GM23248 (cell line): ENCODE measurements at regions not wholly inside any gene's neighbourhood (a gene's known extent, or its start where the extent isn't known, plus 50 kb on each side); places are given as distances from the start of the nearest gene placed in this dataset.
"Not testable (repeated sequence)": the region's sequence is repeated elsewhere in the genome, so short reads cannot be mapped to it uniquely, and the experiment has no call there.

Experiments
- DNase-seq: peaks from one replicate; pipeline ENCODE4 v3.0.0-alpha.2; 2015
- H2AFZ ChIP-seq: fragments of 200-600 bp; sonication (generic); 2 replicates; pipeline ENCODE4 v1.6.1; 2016; ENCODE audit warnings: antibody characterized with exemption
- H3F3A ChIP-seq: fragments of 200-600 bp; sonication (generic); 2 replicates; pipeline ENCODE4 v1.6.1; 2016; ENCODE audit warnings: mild to moderate bottlenecking, antibody characterized with exemption, mixed run types; ENCODE audit not compliant: insufficient read depth
- H3K27ac ChIP-seq: fragments of 200-600 bp; sonication (generic); 2 replicates; pipeline ENCODE4 v1.5.1; 2016; ENCODE audit warnings: mild to moderate bottlenecking
- H3K27me3 ChIP-seq: fragments of 200-600 bp; sonication (generic); replicated peaks from 2 replicates; pipeline ENCODE4 v1.6.1; 2016; ENCODE audit warnings: mild to moderate bottlenecking; ENCODE audit not compliant: insufficient read depth
- H3K36me3 ChIP-seq: fragments of 200-600 bp; sonication (generic); 2 replicates; pipeline ENCODE4 v1.6.1; 2016; ENCODE audit warnings: low read depth, mild to moderate bottlenecking
- H3K4me1 ChIP-seq: fragments of 200-600 bp; sonication (generic); 2 replicates; pipeline ENCODE4 v1.6.1; 2016; ENCODE audit warnings: mild to moderate bottlenecking; ENCODE audit not compliant: insufficient read depth
- H3K4me2 ChIP-seq: fragments of 200-600 bp; sonication (generic); one replicate; pipeline ENCODE4 v1.6.1; 2016; ENCODE audit warnings: mild to moderate bottlenecking; ENCODE audit not compliant: unreplicated experiment
- H3K4me3 ChIP-seq: fragments of 200-600 bp; sonication (generic); 2 replicates; pipeline ENCODE4 v1.5.1; 2016; ENCODE audit warnings: mild to moderate bottlenecking
- H3K79me2 ChIP-seq: fragments of 200-600 bp; sonication (generic); 2 replicates; pipeline ENCODE4 v1.6.1; 2016; ENCODE audit warnings: mild to moderate bottlenecking; ENCODE audit not compliant: insufficient read depth
- H3K9ac ChIP-seq: fragments of 200-600 bp; sonication (generic); 2 replicates; pipeline ENCODE4 v1.6.1; 2016; ENCODE audit warnings: mild to moderate bottlenecking
- H3K9me2 ChIP-seq: fragments of 200-600 bp; sonication (generic); 2 replicates; pipeline ENCODE4 v1.6.1; 2016; ENCODE audit warnings: mixed run types, mild to moderate bottlenecking, moderate library complexity; ENCODE audit not compliant: insufficient read depth
- H3K9me3 ChIP-seq: fragments of 200-600 bp; sonication (generic); one replicate; pipeline ENCODE4 v1.6.1; 2017; ENCODE audit warnings: low read depth
- H4K20me1 ChIP-seq: fragments of 200-600 bp; sonication (generic); 2 replicates; pipeline ENCODE4 v1.6.0; 2016; ENCODE audit not compliant: insufficient read depth
- EZH2 ChIP-seq: fragments of 200-600 bp; sonication (generic); IDR thresholded peaks from 2 replicates; pipeline ENCODE4 v1.6.1; 2018; ENCODE audit warnings: antibody characterized with exemption, mild to moderate bottlenecking; ENCODE audit not compliant: insufficient read depth, poor library complexity, severe bottlenecking
- EZH2phosphoT487 ChIP-seq: fragments of 200-600 bp; sonication (generic); IDR thresholded peaks from 2 replicates; pipeline ENCODE4 v1.6.1; 2018; ENCODE audit warnings: antibody characterized with exemption, moderate library complexity, mild to moderate bottlenecking, low read depth; ENCODE audit not compliant: insufficient read depth
- WGBS, 2 experiments: methylation state at CpG; one replicate each; pipeline ENCODE4 v1.1.6; 2015 to 2017; ENCODE audit warnings: low lambda C conversion rate in 2 of 2, low coverage in 1 of 2; ENCODE audit errors: missing lambda C conversion rate in 2 of 2; 5-methylcytosine and 5-hydroxymethylcytosine counted together
- in situ Hi-C: fragments of 300-500 bp; cut with MboI; formaldehyde crosslinking; loops from 2 replicates; pipeline ENCODE4 v1.15.0; 2020

DNA sequence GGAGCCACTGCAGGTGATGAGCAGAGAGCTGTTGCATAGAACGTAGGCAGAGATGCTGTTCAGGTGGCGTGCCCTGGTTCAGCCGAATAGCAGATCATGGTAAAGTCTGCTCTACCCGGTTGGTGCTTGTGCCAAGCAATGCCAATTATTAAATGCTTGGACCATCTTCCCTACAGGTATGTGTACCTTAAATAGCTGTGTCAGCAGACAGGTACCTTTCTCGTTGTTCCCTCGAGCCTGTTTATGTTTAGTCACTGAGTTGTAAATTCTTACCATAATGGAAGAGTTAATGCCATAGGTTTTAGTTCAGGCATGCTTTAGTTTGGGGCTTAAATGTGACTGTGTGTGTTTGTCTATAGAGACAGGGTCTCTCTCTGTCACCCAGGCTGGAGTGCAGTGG, 112.5 kb upstream of the CPM start:
- H2AFZ ChIP-seq: no peak overlapping the region
- H3K9me2 ChIP-seq: no peaks in the 10 kb centered on the region
- H3F3A ChIP-seq: no peaks in the 10 kb centered on the region
- in situ Hi-C loops: no loop called here
- no peaks in the 10 kb centered on the region for H3K36me3 ChIP-seq
- TF ChIP-seq EZH2 (no peak), EZH2phosphoT487 (no peak)
- H3K27ac ChIP-seq: no peak overlapping the region
- H3K9me3 ChIP-seq: no peaks in the 10 kb centered on the region
- no peaks in the 10 kb centered on the region for H3K79me2 ChIP-seq
- H3K27me3 ChIP-seq: no peaks in the 10 kb centered on the region
- DNase-seq: no peak
- H3K4me3 ChIP-seq: no peak overlapping the region
- no peak overlapping the region for H3K4me2 ChIP-seq
- no peak overlapping the region for H3K9ac ChIP-seq
- H3K4me1 ChIP-seq: no peaks in the 10 kb centered on the region
- H4K20me1 ChIP-seq: no peaks in the 10 kb centered on the region
- 98 to 99% methylated on average over 6 of the region's 6 CpGs for WGBS, 2 experiments

GRCh38 chr12:69046363-69046762, 113.4 kb upstream of the CPM start:
- Histone ChIP-seq H3K27me3 (no peaks in the 10 kb centered on the region), H4K20me1 (no peaks in the 10 kb centered on the region), H3K36me3 (no peaks in the 10 kb centered on the region), H3K79me2 (no peaks in the 10 kb centered on the region), H3K9me3 (no peaks in the 10 kb centered on the region), H3K4me3 (no peak overlapping the region), H3K27ac (no peak overlapping the region), H3K4me1 (no peaks in the 10 kb centered on the region), H2AFZ (no peak overlapping the region), H3F3A (no peaks in the 10 kb centered on the region), H3K9ac (no peak overlapping the region), H3K4me2 (no peak overlapping the region), H3K9me2 (no peaks in the 10 kb centered on the region)
- in situ Hi-C loops: no loop called here
- no peak for DNase-seq
- 96 to 100% methylated on average over 2 of the region's 2 CpGs for WGBS, 2 experiments
- no peak for TF ChIP-seq EZH2phosphoT487
- no peak for TF ChIP-seq EZH2

DNA sequence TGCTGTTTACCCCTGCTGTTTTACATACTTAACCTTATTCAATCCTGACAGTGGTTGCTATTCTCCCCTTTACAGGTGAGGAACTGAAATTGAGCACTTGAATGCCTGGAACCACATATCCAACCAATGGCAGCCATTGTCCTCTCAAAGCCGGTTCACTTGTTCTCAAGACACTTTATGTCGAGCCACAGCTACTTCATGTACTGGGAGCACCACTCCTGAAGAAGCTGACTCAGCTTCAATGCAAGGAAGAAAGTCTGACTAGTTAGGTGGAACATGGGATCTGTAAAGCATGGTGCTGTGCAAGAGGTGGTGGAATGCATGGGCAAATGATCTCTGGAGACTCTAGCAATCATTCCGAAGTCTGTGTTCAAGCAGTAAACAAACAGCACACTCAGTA, 113.9 kb upstream of the CPM start:
- Histone ChIP-seq H3K9me3 (no peaks in the 10 kb centered on the region), H3K9me2 (no peaks in the 10 kb centered on the region), H3K36me3 (no peaks in the 10 kb centered on the region), H3K9ac (no peak overlapping the region), H3F3A (peaks cover 1% of the 10 kb centered on the region; the same call in 1 of the 2 replicates), H3K4me1 (peaks cover 3% of the 10 kb centered on the region; the same call in 1 of the 2 replicates), H2AFZ (no peak overlapping the region), H3K79me2 (no peaks in the 10 kb centered on the region), H4K20me1 (no peaks in the 10 kb centered on the region), H3K27me3 (no peaks in the 10 kb centered on the region), H3K27ac (no peak overlapping the region), H3K4me2 (no peak overlapping the region), H3K4me3 (no peak overlapping the region)
- in situ Hi-C loops: no loop called here
- no peak for DNase-seq
- 78 to 93% methylated on average over 3 of the region's 3 CpGs for WGBS, 2 experiments
- TF ChIP-seq EZH2: no peak
- TF ChIP-seq EZH2phosphoT487: no peak

DNA sequence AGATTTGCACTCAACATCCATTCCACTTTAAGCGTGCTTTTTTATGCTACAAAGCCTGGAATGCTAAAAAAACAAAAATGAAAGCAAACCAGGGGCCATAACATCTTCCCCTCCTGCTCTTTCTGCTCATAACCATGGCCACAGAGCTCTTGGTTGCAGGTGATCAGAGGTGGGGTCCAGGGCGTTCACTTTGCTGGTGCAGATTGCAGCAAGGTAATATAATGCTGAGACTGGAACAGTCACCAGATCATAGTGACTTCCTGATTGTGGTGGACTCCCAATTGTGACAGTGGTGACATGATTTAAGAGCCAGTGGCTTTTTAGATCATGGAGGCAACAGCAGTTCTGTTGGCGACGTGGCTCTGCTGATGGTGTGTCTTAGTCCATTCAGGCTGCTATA, 115.0 kb upstream of the CPM start:
- TF ChIP-seq EZH2phosphoT487 (no peak), EZH2 (no peak)
- WGBS, 2 experiments: 86 to 92% methylated on average over 4 of the region's 4 CpGs
- H3K36me3 ChIP-seq: no peaks in the 10 kb centered on the region
- H3K27ac ChIP-seq: no peak overlapping the region
- no peaks in the 10 kb centered on the region for H3K9me3 ChIP-seq
- H3K4me2 ChIP-seq: no peak overlapping the region
- peaks cover 13% of the 10 kb centered on the region for H3K4me1 ChIP-seq
- no peak overlapping the region for H2AFZ ChIP-seq
- DNase-seq: no peak
- H3K27me3 ChIP-seq: no peaks in the 10 kb centered on the region
- H3F3A ChIP-seq: peaks cover 12% of the 10 kb centered on the region; the same call in 1 of the 2 replicates
- H3K79me2 ChIP-seq: no peaks in the 10 kb centered on the region
- no peaks in the 10 kb centered on the region for H3K9me2 ChIP-seq
- no peak overlapping the region for H3K9ac ChIP-seq
- H3K4me3 ChIP-seq: no peak overlapping the region
- in situ Hi-C loops: no loop called here
- no peaks in the 10 kb centered on the region for H4K20me1 ChIP-seq

GRCh38 chr12:69049855-69050254, 116.9 kb upstream of the CPM start:
- H3K36me3 ChIP-seq, H3K27me3 ChIP-seq, H3K9ac ChIP-seq, H4K20me1 ChIP-seq, H3K9me3 ChIP-seq, H3K9me2 ChIP-seq, H3K79me2 ChIP-seq, H2AFZ ChIP-seq, H3K27ac ChIP-seq, H3K4me2 ChIP-seq, in situ Hi-C loops, DNase-seq, H3K4me3 ChIP-seq: not testable (repeated sequence)
- 92 to 100% methylated on average over 2 of the region's 2 CpGs for WGBS, 2 experiments
- peaks cover 27% of the 10 kb centered on the region for H3K4me1 ChIP-seq
- peaks cover 27% of the 10 kb centered on the region for H3F3A ChIP-seq
